Tibial artery (tissue), 4 donors: ENCODE measurements at regions not wholly inside any gene's neighbourhood (a gene's known extent, or its start where the extent isn't known, plus 50 kb on each side); places are given as distances from the start of the nearest gene placed in this dataset.

Source experiments
- DNase-seq, 2 donors: peaks; one replicate each; pipeline ENCODE4 v3.0.0-alpha.2; 2019
- H3K27ac ChIP-seq, 2 donors: fragments of 200-600 bp; sonication (generic) in 1 of 2; 1 replicate in 1 of 2; 2 replicates in 1 of 2; pipeline ENCODE4 v1.5.1; 2018 to 2019; ENCODE audit warnings: mild to moderate bottlenecking in 1 of 2
- H3K27me3 ChIP-seq, 2 donors: fragments of 200-600 bp; sonication (generic) in 1 of 2; one replicate each; pipeline versions ENCODE4 v1.5.1 to v1.6.0; 2016 to 2019
- H3K36me3 ChIP-seq, 3 donors: fragments of 200-600 bp; sonication (generic) in 2 of 3; one replicate each; pipeline ENCODE4 v1.5.1; 2016 to 2019; ENCODE audit warnings: mild to moderate bottlenecking in 2 of 3
- H3K4me1 ChIP-seq, 4 donors: fragments of 200-600 bp; sonication (generic) in 2 of 4; 1 replicate in 3 of 4; 2 replicates in 1 of 4; pipeline ENCODE4 v1.5.1; 2016 to 2019
- H3K4me3 ChIP-seq, 2 donors: fragments of 200-600 bp; sonication (generic) in 1 of 2; 1 replicate in 1 of 2; 2 replicates in 1 of 2; pipeline ENCODE4 v1.5.1; 2018 to 2019; ENCODE audit warnings: mild to moderate bottlenecking in 2 of 2
- H3K9me3 ChIP-seq, 3 donors: fragments of 200-600 bp; sonication (generic) in 1 of 3; one replicate each; pipeline ENCODE4 v1.5.1; 2016 to 2019
- intact Hi-C: fragments of 100-400 bp; cut with DNase I; formaldehyde crosslinking; loops from one replicate; pipeline ENCODE4 v1.15.0; 2023; ENCODE audit warnings: low total_unique reads
- TF ChIP-seq, protein P1 (sequence below), 2 experiments: fragments of 200-600 bp in 1 of 2; fragments of 450-650 bp in 1 of 2; IDR thresholded peaks; one replicate each; pipeline ENCODE4 v1.5.1; 2017 to 2019; ENCODE audit warnings: antibody characterized with exemption in 2 of 2, mild to moderate bottlenecking in 1 of 2, moderate library complexity in 1 of 2

GRCh38 chr12:92073094-92073493, 72.6 kb downstream of the BTG1 start:
- intact Hi-C loops: no loop called here

GRCh38 chr12:92072112-92072511, 73.5 kb downstream of the BTG1 start:
- intact Hi-C loops: no loop called here
- Histone ChIP-seq H3K36me3 (no peaks in the 10 kb centered on the region), H3K9me3 (no peaks in the 10 kb centered on the region), H3K27me3 (no peaks in the 10 kb centered on the region), H3K4me3 (no peak overlapping the region), H3K4me1 (peaks cover 0 to 7% (median 3%) of the 10 kb centered on the region in 4 donors), H3K27ac (no peak overlapping the region)
- DNase-seq: no peak
- TF ChIP-seq, protein P1, sequence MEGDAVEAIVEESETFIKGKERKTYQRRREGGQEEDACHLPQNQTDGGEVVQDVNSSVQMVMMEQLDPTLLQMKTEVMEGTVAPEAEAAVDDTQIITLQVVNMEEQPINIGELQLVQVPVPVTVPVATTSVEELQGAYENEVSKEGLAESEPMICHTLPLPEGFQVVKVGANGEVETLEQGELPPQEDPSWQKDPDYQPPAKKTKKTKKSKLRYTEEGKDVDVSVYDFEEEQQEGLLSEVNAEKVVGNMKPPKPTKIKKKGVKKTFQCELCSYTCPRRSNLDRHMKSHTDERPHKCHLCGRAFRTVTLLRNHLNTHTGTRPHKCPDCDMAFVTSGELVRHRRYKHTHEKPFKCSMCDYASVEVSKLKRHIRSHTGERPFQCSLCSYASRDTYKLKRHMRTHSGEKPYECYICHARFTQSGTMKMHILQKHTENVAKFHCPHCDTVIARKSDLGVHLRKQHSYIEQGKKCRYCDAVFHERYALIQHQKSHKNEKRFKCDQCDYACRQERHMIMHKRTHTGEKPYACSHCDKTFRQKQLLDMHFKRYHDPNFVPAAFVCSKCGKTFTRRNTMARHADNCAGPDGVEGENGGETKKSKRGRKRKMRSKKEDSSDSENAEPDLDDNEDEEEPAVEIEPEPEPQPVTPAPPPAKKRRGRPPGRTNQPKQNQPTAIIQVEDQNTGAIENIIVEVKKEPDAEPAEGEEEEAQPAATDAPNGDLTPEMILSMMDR (IDR thresholded peaks at IDR 0.05): no peak

More at GRCh38 chr12:92073094-92073493, 72.6 kb downstream of the BTG1 start:
- TF ChIP-seq, protein P1 (IDR thresholded peaks at IDR 0.05): no peak
- Histone ChIP-seq H3K36me3 (no peaks in the 10 kb centered on the region), H3K4me1 (peaks cover 0 to 15% (median 3%) of the 10 kb centered on the region in 4 donors), H3K4me3 (no peak overlapping the region), H3K27me3 (no peaks in the 10 kb centered on the region), H3K27ac (no peak overlapping the region), H3K9me3 (no peaks in the 10 kb centered on the region)
- no peak for DNase-seq

GRCh38 chr12:92070864-92071445, 74.7 kb downstream of the BTG1 start:
- intact Hi-C loops: no loop called here
- no peak overlapping the region for H3K27ac ChIP-seq
- H3K36me3 ChIP-seq: no peaks in the 10 kb centered on the region
- no peaks in the 10 kb centered on the region for H3K9me3 ChIP-seq
- TF ChIP-seq, protein P1 (IDR thresholded peaks at IDR 0.05): no peak
- no peak overlapping the region for H3K4me3 ChIP-seq
- H3K4me1 ChIP-seq: peaks cover 0 to 7% (median 3%) of the 10 kb centered on the region in 4 donors
- no peaks in the 10 kb centered on the region for H3K27me3 ChIP-seq
- no peak for DNase-seq

GRCh38 chr12:92070054-92070863, 75.4 kb downstream of the BTG1 start:
- no peak for DNase-seq
- no peaks in the 10 kb centered on the region for H3K36me3 ChIP-seq
- H3K4me1 ChIP-seq: peaks cover 0 to 6% (median 2%) of the 10 kb centered on the region in 4 donors
- H3K27ac ChIP-seq: no peak overlapping the region
- intact Hi-C loops: no loop called here
- TF ChIP-seq, protein P1 (IDR thresholded peaks at IDR 0.05): no peak
- no peak overlapping the region for H3K4me3 ChIP-seq
- H3K9me3 ChIP-seq: no peaks in the 10 kb centered on the region
- H3K27me3 ChIP-seq: no peaks in the 10 kb centered on the region

- Histone ChIP-seq H3K4me3 (no peak overlapping the region), H3K36me3 (no peaks in the 10 kb centered on the region), H3K27ac (no peak overlapping the region), H3K27me3 (no peaks in the 10 kb centered on the region), H3K4me1 (peaks cover 0 to 17% (median 2%) of the 10 kb centered on the region in 4 donors), H3K9me3 (no peaks in the 10 kb centered on the region)
- TF ChIP-seq, protein P1 (IDR thresholded peaks at IDR 0.05): no peak
- intact Hi-C loops: no loop called here
- DNase-seq: no peak
These were observed 77.2 kb downstream of the BTG1 start for GRCh38 chr12:92068459-92068858.
